Peyer's patch (tissue), 4 donors: ENCODE measurements at regions not wholly inside any gene's neighbourhood (a gene's known extent, or its start where the extent isn't known, plus 50 kb on each side); places are given as distances from the start of the nearest gene placed in this dataset.

ENCODE experiments used
- POLR2A ChIP-seq, 2 donors: fragments of 450-650 bp; IDR thresholded peaks; one replicate each; pipeline ENCODE4 v1.5.1; 2017; ENCODE audit warnings: antibody characterized with exemption in 2 of 2, mild to moderate bottlenecking in 2 of 2, moderate library complexity in 2 of 2
- TF ChIP-seq, protein P1 (sequence below), 6 experiments: fragments of 450-650 bp in 4 of 6; fragments of 200-600 bp in 2 of 6; sonication (generic) in 1 of 6; IDR thresholded peaks; one replicate each; pipeline ENCODE4 v1.5.1; 2017 to 2019; ENCODE audit warnings: antibody characterized with exemption in 6 of 6, mild to moderate bottlenecking in 3 of 6, moderate library complexity in 1 of 6

DNA sequence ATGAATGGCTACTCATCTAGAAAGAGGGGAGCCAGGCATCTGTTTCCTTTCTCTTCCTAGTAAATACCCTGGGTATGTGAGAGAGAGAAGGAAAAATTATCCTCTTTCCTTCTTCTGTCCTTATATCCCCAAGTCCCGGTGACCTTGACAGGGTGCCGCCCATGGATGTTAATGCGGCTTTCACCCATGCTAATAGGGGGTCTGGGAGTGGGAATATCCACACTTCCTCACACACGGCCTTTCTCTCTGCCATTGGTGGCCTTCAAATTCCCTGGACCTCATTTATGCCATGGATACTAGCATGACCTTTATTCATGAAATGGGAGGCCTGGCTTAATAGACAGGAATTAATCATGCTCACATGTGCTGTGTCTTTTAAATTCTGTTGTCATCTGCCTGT lies 159.0 kb upstream of the NOX3 start:
- TF ChIP-seq, protein P1, sequence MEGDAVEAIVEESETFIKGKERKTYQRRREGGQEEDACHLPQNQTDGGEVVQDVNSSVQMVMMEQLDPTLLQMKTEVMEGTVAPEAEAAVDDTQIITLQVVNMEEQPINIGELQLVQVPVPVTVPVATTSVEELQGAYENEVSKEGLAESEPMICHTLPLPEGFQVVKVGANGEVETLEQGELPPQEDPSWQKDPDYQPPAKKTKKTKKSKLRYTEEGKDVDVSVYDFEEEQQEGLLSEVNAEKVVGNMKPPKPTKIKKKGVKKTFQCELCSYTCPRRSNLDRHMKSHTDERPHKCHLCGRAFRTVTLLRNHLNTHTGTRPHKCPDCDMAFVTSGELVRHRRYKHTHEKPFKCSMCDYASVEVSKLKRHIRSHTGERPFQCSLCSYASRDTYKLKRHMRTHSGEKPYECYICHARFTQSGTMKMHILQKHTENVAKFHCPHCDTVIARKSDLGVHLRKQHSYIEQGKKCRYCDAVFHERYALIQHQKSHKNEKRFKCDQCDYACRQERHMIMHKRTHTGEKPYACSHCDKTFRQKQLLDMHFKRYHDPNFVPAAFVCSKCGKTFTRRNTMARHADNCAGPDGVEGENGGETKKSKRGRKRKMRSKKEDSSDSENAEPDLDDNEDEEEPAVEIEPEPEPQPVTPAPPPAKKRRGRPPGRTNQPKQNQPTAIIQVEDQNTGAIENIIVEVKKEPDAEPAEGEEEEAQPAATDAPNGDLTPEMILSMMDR (IDR thresholded peaks at IDR 0.05), result no peak
- no peak for TF ChIP-seq POLR2A (IDR thresholded peaks at IDR 0.05)
